HEK293 (cell line): ENCODE measurements at regions not wholly inside any gene's neighbourhood (a gene's known extent, or its start where the extent isn't known, plus 50 kb on each side); places are given as distances from the start of the nearest gene placed in this dataset.

ENCODE experiments used
- CTCF ChIA-PET: fragments of 350-600 bp; formaldehyde crosslinking; extraction: SDS; loops from one replicate; lab custom pipeline; 2021; ENCODE audit warnings: antibody characterized with exemption; lab: Yijun Ruan, JAX
- POLR2A ChIA-PET: fragments of 300-600 bp; formaldehyde crosslinking; extraction: SDS; loops from one replicate; lab custom pipeline; 2020; ENCODE audit warnings: antibody characterized with exemption, inconsistent platforms; lab: Yijun Ruan, JAX
- H3K27ac ChIP-seq: fragments of 200-500 bp; sonication (Bioruptor generic); 2 replicates; pipeline ENCODE4 v1.5.1; 2014; ENCODE audit warnings: low read depth, low read length, control low read depth, inconsistent platforms; ENCODE audit errors: extremely low read depth
- H3K36me3 ChIP-seq, 2 experiments: fragments of 200-500 bp in 1 of 2; sonication (Bioruptor generic) in 1 of 2; 1 replicate in 1 of 2; 2 replicates in 1 of 2; pipeline ENCODE4 v1.5.1; 2014 to 2017; ENCODE audit warnings: inconsistent platforms in 2 of 2, low read length in 2 of 2; ENCODE audit not compliant: control insufficient read depth in 2 of 2, insufficient read depth in 1 of 2
- H3K4me1 ChIP-seq: fragments of 200-500 bp; sonication (Bioruptor generic); 2 replicates; pipeline ENCODE4 v1.5.1; 2014; ENCODE audit warnings: mild to moderate bottlenecking, low read length, inconsistent platforms; ENCODE audit not compliant: control insufficient read depth, insufficient read depth
- H3K4me3 ChIP-seq: 2 replicates; pipeline ENCODE4 v1.5.1; 2011; ENCODE audit warnings: low read depth, mild to moderate bottlenecking, control low read depth, low read length, moderate library complexity
- H3K9me3 ChIP-seq: fragments of 200-500 bp; sonication (Bioruptor generic); 2 replicates; pipeline ENCODE4 v1.5.1; 2014; ENCODE audit warnings: low read depth, low read length, inconsistent platforms; ENCODE audit not compliant: control insufficient read depth, insufficient read depth
- ATF2 ChIP-seq: fragments of 450-650 bp; formaldehyde crosslinking; IDR thresholded peaks from 2 replicates; pipeline ENCODE4 v1.5.1; 2016; ENCODE audit warnings: missing biosample characterization, missing genetic modification characterization, low read depth
- FEZF1 ChIP-seq: fragments of 450-650 bp; formaldehyde crosslinking; IDR thresholded peaks from 2 replicates; pipeline ENCODE4 v1.5.1; 2016; ENCODE audit warnings: missing biosample characterization, missing genetic modification characterization
- IKZF3 ChIP-seq: fragments of 450-650 bp; IDR thresholded peaks from 2 replicates; pipeline ENCODE4 v1.5.0; 2018; ENCODE audit warnings: missing biosample characterization, mild to moderate bottlenecking, missing genetic modification characterization, moderate library complexity
- KLF17 ChIP-seq: fragments of 450-650 bp; formaldehyde crosslinking; IDR thresholded peaks from 2 replicates; pipeline ENCODE4 v1.5.1; 2016; ENCODE audit warnings: missing biosample characterization, missing genetic modification characterization
- PBX3 ChIP-seq: sonication (generic); formaldehyde crosslinking; IDR thresholded peaks from 2 replicates; pipeline ENCODE4 v1.8.1; 2022; ENCODE audit warnings: mild to moderate bottlenecking, moderate library complexity, missing genetic modification reagents
- ZBTB44 ChIP-seq: fragments of 450-650 bp; IDR thresholded peaks from 2 replicates; pipeline ENCODE4 v1.5.1; 2018; ENCODE audit warnings: missing biosample characterization, mild to moderate bottlenecking, missing genetic modification characterization
- ZEB2 ChIP-seq: fragments of 450-650 bp; formaldehyde crosslinking; IDR thresholded peaks from 2 replicates; pipeline ENCODE4 v1.5.1; 2016; ENCODE audit warnings: missing biosample characterization, missing genetic modification characterization
- ZIC2 ChIP-seq: fragments of 450-650 bp; formaldehyde crosslinking; IDR thresholded peaks from 2 replicates; pipeline ENCODE4 v1.5.1; 2016; ENCODE audit warnings: missing biosample characterization, missing genetic modification characterization
- ZNF114 ChIP-seq: fragments of 450-650 bp; formaldehyde crosslinking; IDR thresholded peaks from 2 replicates; pipeline ENCODE4 v1.5.0; 2017; ENCODE audit warnings: missing biosample characterization, missing genetic modification characterization
- ZNF16 ChIP-seq: fragments of 450-650 bp; formaldehyde crosslinking; IDR thresholded peaks from 2 replicates; pipeline ENCODE4 v1.5.1; 2016; ENCODE audit warnings: low read depth, missing biosample characterization, missing genetic modification characterization
- ZNF19 ChIP-seq: fragments of 450-650 bp; formaldehyde crosslinking; IDR thresholded peaks from 2 replicates; pipeline ENCODE4; 2016; ENCODE audit warnings: missing biosample characterization, missing genetic modification characterization, low read depth
- ZNF211 ChIP-seq: fragments of 450-650 bp; formaldehyde crosslinking; IDR thresholded peaks from 2 replicates; pipeline ENCODE4 v1.5.1; 2016; ENCODE audit warnings: low read depth, missing biosample characterization, missing genetic modification characterization
- ZNF214 ChIP-seq: fragments of 450-650 bp; formaldehyde crosslinking; IDR thresholded peaks from 2 replicates; pipeline ENCODE4 v1.5.1; 2017; ENCODE audit warnings: missing biosample characterization, mild to moderate bottlenecking, missing genetic modification characterization, borderline replicate concordance
- ZNF266 ChIP-seq: fragments of 450-650 bp; formaldehyde crosslinking; IDR thresholded peaks from 2 replicates; pipeline ENCODE4 v1.5.1; 2016; ENCODE audit warnings: missing biosample characterization, missing genetic modification characterization, low read depth
- ZNF311 ChIP-seq: fragments of 450-650 bp; formaldehyde crosslinking; IDR thresholded peaks from 2 replicates; pipeline ENCODE4 v1.5.1; 2017; ENCODE audit warnings: missing biosample characterization, missing genetic modification characterization, borderline replicate concordance
- ZNF354C ChIP-seq: fragments of 450-650 bp; formaldehyde crosslinking; IDR thresholded peaks from 2 replicates; pipeline ENCODE4 v1.5.1; 2016; ENCODE audit warnings: missing biosample characterization, missing genetic modification characterization, low read depth, borderline replicate concordance
- ZNF391 ChIP-seq: fragments of 450-650 bp; formaldehyde crosslinking; IDR thresholded peaks from 2 replicates; pipeline ENCODE4 v1.5.1; 2016; ENCODE audit warnings: low read depth, missing biosample characterization, missing genetic modification characterization, borderline replicate concordance
- ZNF398 ChIP-seq: fragments of 450-650 bp; formaldehyde crosslinking; IDR thresholded peaks from 2 replicates; pipeline ENCODE4 v1.5.1; 2017; ENCODE audit warnings: missing biosample characterization, missing genetic modification characterization
- ZNF404 ChIP-seq: fragments of 450-650 bp; formaldehyde crosslinking; IDR thresholded peaks from 2 replicates; pipeline ENCODE4 v1.5.1; 2017; ENCODE audit warnings: missing biosample characterization, missing genetic modification characterization
- ZNF521 ChIP-seq: fragments of 450-650 bp; formaldehyde crosslinking; IDR thresholded peaks from 2 replicates; pipeline ENCODE4 v1.5.1; 2017; ENCODE audit warnings: missing biosample characterization, mild to moderate bottlenecking, missing genetic modification characterization
- ZNF530 ChIP-seq: fragments of 450-650 bp; formaldehyde crosslinking; IDR thresholded peaks from 2 replicates; pipeline ENCODE4 v1.5.1; 2016; ENCODE audit warnings: low read depth, missing biosample characterization, missing genetic modification characterization
- ZNF544 ChIP-seq: fragments of 450-650 bp; formaldehyde crosslinking; IDR thresholded peaks from 2 replicates; pipeline ENCODE4 v1.5.0; 2017; ENCODE audit warnings: missing biosample characterization, missing genetic modification characterization
- ZNF610 ChIP-seq: fragments of 450-650 bp; formaldehyde crosslinking; IDR thresholded peaks from 2 replicates; pipeline ENCODE4 v1.5.1; 2016; ENCODE audit warnings: missing biosample characterization, missing genetic modification characterization, borderline replicate concordance
- ZNF677 ChIP-seq: fragments of 450-650 bp; IDR thresholded peaks from 2 replicates; pipeline ENCODE4 v1.5.0; 2018; ENCODE audit warnings: missing biosample characterization, mild to moderate bottlenecking, missing genetic modification characterization, moderate library complexity
- ZNF701 ChIP-seq: fragments of 450-650 bp; formaldehyde crosslinking; IDR thresholded peaks from 2 replicates; pipeline ENCODE4 v1.5.1; 2016; ENCODE audit warnings: missing biosample characterization, missing genetic modification characterization
- ZNF791 ChIP-seq: fragments of 450-650 bp; formaldehyde crosslinking; IDR thresholded peaks from 2 replicates; pipeline ENCODE4 v1.5.1; 2016; ENCODE audit warnings: missing biosample characterization, missing genetic modification characterization

- ChIA-PET POLR2A (no interaction called here), CTCF (no interaction called here)
- TF ChIP-seq ZNF530 (no peak), ZNF521 (tag by site-specific recombination) (no peak), ZNF791 (no peak), KLF17 (tag by site-specific recombination) (no peak)
Measured at GRCh38 chr10:84029840-84030239, 109.5 kb upstream of the GHITM start.

GRCh38 chr10:84038035-84038434, 101.3 kb upstream of the GHITM start:
- H3K9me3 ChIP-seq: no peaks in the 10 kb centered on the region
- H3K36me3 ChIP-seq: no peaks in the 10 kb centered on the region
- no peak overlapping the region for H3K27ac ChIP-seq
- ChIA-PET POLR2A (no interaction called here), CTCF (no interaction called here)
- TF ChIP-seq ZNF610 (no peak), ZNF16 (no peak), ZNF114 (tag by site-specific recombination) (no peak), ZNF354C (tag by site-specific recombination) (no peak), FEZF1 (tag by site-specific recombination) (no peak), PBX3 (no peak), ZNF311 (tag by site-specific recombination) (no peak), ZNF211 (no peak), ZBTB44 (tag by site-specific recombination) (no peak), ATF2 (tag by site-specific recombination) (no peak), ZEB2 (tag by site-specific recombination) (no peak), ZNF266 (tag by site-specific recombination) (no peak)
- H3K4me3 ChIP-seq: no peak overlapping the region
- no peaks in the 10 kb centered on the region for H3K4me1 ChIP-seq

More at GRCh38 chr10:84029840-84030239, 109.5 kb upstream of the GHITM start:
- no peaks in the 10 kb centered on the region for H3K36me3 ChIP-seq
- no peaks in the 10 kb centered on the region for H3K4me1 ChIP-seq
- H3K9me3 ChIP-seq: no peaks in the 10 kb centered on the region
- no peak overlapping the region for H3K27ac ChIP-seq
- H3K4me3 ChIP-seq: no peak overlapping the region

GRCh38 chr10:84039957-84040356, 99.4 kb upstream of the GHITM start:
- H3K4me3 ChIP-seq: no peak overlapping the region
- POLR2A ChIA-PET: no interaction called here
- no peaks in the 10 kb centered on the region for H3K36me3 ChIP-seq
- CTCF ChIA-PET: interaction anchor here (0.6 to 0.7 kb wide), 2 partner anchors 176 to 347 kb away, joined by 3 to 8 read pairs; no protein-coding TSS in a partner anchor
- no peaks in the 10 kb centered on the region for H3K9me3 ChIP-seq
- no peaks in the 10 kb centered on the region for H3K4me1 ChIP-seq
- no peak overlapping the region for H3K27ac ChIP-seq
- no peak for TF ChIP-seq ZNF677 (tag by site-specific recombination)
- TF ChIP-seq ZNF391 (tag by site-specific recombination): no peak
- no peak for TF ChIP-seq ZNF214
- TF ChIP-seq ZNF544 (tag by site-specific recombination): no peak
- TF ChIP-seq ZNF19 (tag by site-specific recombination): no peak
- TF ChIP-seq ZIC2 (tag by site-specific recombination): no peak
- no peak for TF ChIP-seq ZNF398 (tag by site-specific recombination)
- TF ChIP-seq ZNF701: no peak
- no peak for TF ChIP-seq ZNF404 (tag by site-specific recombination)
- TF ChIP-seq IKZF3 (tag by site-specific recombination): no peak
